IPS-NIHi7 (cell line): ENCODE measurements at regions not wholly inside any gene's neighbourhood (a gene's known extent, or its start where the extent isn't known, plus 50 kb on each side); places are given as distances from the start of the nearest gene placed in this dataset.
A peak's percentile ranks its signal among the peaks of the same experiment; 100 is the strongest.

Source experiments
- DNase-seq: peaks from one replicate; pipeline ENCODE4 v3.0.0; 2012; ENCODE audit warnings: mixed read lengths; ENCODE audit errors: extremely low spot score

GRCh38 chr17:14762736-14763479 is 462.0 kb downstream of the HS3ST3B1 start:
- no peak for DNase-seq

DNA sequence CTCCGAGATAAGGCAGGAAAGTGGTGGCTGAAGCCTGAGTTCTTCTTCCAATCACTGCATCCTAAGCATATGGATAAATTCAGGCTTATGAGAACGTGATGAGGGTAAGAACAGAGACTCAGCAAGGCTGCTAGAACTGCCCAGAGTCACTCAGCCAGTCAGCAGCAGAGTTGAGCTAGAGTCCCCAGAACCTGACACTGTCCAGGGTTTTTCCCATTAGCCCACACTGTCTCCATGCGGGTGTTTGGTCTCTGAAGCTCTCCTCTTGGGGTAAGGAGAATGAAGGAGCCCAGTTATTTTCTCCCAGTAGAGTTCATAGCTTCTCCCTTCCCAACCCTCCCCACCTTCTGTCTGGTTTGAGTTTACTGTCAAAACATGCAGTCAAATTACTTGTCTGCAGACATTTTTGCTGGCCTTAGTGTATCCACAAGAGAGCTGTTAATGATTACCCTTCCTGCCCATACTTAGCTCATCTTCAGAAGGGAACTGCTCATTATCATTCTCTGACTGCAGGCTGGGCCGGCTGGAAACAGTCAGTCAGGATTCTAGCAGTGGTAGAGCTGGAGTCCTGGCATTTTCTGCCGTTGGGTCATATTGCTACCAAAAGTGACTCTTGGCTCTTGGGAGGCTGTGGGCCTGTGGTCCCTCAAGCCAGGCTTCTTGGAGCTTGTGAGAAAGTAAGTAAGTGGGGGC is 460.0 kb downstream of the HS3ST3B1 start:
- DNase-seq, result no peak

DNA sequence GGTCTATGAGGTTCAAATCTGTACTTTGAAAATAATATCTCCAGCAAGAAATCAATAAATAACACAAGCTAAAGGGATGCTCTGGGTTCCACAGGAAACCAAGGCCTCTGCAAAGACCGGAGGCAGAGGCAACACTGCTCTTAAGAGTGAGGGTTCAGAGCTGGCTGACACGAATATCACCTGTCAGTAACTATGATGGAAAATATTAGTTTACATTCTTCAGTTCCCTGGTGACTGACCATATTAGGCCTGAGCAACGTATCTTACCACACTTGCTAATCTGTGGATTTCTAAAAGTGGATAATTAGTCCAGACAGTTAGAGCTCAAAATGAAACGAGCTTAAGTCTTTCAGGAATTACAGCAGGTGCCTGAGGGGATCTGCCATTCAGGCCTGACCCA is 459.3 kb downstream of the HS3ST3B1 start:
- no peak for DNase-seq

GRCh38 chr17:14759325-14759724 is 458.4 kb downstream of the HS3ST3B1 start:
- DNase-seq, result no peak

GRCh38 chr17:14756479-14756878 is 455.6 kb downstream of the HS3ST3B1 start:
- no peak for DNase-seq

- DNase-seq, result no peak
Observed at GRCh38 chr17:14755002-14755401, 454.1 kb downstream of the HS3ST3B1 start.

GRCh38 chr17:14753383-14753782 is 452.5 kb downstream of the HS3ST3B1 start:
- DNase-seq, result no peak

DNA sequence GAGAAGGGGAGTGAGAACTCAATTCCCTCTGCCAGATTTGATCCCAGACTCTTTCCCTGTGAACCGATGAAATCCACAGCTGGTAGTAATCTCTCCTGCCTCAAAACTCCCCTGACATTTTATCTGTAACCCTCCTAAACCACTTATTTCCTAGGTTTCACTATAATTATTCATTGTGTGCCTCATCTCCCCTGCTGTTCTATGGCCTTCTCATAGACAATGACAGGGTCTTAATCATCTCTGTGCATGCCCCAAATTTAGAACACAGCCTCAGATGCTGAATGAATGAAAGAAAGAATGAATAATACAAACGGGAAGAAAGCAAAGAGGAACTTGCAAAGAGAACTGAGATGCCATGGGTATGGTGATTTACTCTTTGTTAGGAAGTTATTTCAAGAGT is 451.1 kb downstream of the HS3ST3B1 start:
- no peak for DNase-seq

DNA sequence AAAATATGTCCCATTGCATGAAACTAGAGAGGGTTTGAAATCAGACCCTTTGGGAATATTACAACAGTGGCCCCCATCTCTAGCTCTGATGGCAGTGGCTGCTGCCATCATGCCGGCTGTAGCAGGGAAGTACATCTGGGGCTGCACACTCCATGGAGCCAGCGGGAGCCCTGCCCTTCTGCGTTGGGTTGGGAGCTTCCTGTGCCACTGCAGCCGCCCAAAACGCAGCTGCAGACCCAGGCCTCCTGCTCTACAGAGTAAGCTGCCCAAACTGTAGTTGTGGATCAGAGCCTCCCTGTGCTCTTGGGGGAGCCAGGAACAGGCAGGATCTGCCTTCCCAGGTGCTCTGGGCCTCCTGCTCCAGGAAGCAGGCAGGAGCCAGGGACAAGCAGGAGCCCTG is 450.0 kb downstream of the HS3ST3B1 start:
- DNase-seq, result no peak

DNA sequence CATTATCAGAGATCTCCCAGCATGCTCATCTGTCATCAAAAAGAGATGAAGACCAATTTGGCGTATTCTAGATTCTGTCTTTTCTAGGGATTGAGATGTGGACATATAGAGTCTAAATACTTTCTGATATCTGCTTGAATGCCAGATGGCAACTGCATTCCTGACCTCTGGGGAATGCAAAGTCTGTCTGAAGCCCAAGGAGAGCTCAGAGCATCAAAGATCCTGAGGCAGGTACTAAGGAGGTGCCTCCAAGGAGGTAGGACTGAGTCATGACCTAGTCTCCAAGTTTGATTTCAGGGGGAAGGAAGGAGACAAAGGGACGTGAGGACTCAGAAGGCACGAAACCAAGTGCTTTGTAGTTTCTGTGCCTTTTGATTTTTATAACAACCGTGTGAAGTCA is 448.4 kb downstream of the HS3ST3B1 start:
- DNase-seq, result no peak

- DNase-seq, result no peak
Observed at GRCh38 chr17:14748036-14748710, 447.3 kb downstream of the HS3ST3B1 start.

DNA sequence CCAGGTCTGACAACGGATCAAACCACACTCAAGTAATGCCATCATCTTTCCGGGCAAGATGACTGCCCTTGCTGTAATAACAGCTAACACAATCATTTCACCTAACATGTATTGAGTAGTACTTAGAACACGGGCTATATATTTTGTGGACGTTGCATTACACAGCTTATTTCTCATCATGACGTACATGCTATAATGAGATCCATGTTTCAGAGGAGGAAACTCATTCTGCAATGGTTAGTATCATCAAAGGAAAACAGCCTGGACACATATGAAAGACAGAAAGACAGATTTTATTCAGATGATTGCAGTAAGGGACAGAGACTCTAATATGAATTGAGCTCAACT is 446.7 kb downstream of the HS3ST3B1 start:
- no peak for DNase-seq

DNA sequence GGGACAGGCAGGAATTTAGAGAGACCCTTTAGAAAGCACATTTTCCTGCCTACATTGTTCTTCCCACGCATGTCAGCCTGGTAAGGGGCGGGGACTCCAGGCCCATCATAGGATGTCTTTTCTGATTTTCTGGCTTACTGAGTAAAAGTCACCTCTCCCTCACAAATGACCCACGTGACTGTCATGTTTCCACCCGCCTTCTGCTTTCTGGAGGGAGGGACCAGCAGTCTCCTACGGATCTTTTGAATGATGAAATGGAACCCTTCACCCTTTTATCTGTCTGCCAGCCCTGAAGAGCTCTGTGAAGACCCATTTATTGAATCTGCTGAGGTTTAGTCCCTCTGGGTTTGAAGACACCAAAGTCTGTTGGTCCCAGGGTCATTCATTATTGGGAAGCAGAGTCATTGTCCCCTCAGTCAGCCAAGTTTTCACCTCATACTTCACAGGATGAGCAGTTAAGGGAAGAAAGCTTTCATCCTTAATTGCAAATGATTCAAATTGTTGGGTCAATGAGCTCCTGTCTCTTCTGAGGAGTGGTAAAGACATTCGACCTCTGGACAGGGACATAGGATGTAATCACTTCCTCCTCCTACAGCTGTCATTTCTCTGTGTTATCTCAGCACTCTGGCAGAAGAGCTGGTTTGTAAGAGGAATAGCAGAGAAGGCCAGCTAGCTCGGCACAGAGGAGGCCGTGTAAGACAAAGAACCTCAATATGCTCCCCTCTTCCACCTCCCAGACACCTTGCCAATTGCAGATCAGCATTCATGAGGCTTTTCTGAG is 446.1 kb downstream of the HS3ST3B1 start:
- no peak for DNase-seq

DNA sequence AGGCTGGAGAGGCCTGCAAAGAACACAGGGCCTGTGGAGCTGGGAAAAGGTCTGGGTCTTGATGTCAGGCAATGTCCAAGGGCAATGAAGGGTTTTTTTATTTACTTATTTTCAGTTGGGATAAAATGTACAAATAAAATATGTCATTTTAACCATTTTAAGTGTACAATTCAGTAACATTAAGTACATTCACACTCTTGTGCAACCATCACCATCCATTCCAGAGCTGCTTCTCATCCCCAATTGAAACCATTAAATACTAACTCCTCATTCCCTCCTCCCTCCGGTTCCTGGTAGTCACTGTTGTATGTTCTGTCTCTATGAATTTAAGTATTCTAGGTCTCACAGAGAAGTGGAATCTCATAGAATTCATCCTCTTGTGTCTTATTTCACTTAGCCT is 444.7 kb downstream of the HS3ST3B1 start:
- no peak for DNase-seq

GRCh38 chr17:14744761-14745473 is 444.0 kb downstream of the HS3ST3B1 start:
- no peak for DNase-seq

GRCh38 chr17:14741491-14741890 is 440.6 kb downstream of the HS3ST3B1 start:
- DNase-seq, result no peak

DNA sequence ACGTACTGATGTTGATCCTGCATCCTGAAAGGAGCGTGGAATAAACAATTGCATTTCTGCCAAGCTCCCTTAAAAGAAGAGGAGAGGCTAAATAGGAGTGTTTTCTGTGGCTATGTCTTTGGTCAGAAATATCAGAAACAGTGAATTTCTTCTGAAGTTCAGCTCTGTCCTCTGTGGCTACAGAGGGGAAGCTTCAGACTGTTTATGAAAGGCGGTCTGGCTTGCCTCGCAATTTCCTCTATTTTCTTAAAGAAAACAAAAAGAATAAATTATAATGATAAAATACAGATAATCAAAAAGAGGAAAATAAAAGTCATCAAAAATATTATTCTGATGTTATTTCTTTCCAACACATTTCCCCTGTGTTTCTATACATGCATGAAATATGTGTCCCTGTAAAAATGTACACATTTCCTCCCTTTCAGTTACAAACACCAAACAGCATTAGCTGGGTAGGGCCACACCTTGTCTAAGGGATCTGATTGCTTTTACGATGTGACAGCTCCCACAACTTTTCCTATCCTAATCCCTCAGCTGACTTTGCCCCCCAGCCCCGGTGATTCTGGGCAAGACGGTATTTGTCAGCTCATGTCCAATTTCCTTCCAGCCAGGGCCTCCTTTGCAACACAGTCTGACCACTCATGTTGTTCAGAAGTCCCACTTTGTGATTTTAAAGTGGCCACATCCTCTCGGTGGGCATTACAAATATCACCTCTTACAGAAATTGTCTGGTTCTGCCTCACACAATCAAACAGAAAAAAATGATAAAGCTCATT is 439.0 kb downstream of the HS3ST3B1 start:
- no peak for DNase-seq

DNA sequence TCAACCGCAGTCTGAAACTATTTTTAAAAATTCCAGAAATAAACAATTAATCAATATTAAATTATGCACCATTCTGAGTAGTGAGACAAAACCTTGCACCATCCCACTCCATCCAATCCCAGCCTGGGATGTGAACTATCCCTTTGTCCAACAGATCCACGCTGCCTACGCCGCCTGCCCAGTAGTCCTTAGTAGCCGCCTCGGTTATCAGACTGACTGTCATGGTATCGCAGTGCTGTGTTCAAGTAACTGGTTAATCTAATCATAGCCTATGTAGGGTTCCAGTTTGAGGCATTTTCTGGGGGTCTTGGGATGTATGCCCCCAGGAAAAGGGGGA is 437.7 kb downstream of the HS3ST3B1 start:
- no peak for DNase-seq

DNA sequence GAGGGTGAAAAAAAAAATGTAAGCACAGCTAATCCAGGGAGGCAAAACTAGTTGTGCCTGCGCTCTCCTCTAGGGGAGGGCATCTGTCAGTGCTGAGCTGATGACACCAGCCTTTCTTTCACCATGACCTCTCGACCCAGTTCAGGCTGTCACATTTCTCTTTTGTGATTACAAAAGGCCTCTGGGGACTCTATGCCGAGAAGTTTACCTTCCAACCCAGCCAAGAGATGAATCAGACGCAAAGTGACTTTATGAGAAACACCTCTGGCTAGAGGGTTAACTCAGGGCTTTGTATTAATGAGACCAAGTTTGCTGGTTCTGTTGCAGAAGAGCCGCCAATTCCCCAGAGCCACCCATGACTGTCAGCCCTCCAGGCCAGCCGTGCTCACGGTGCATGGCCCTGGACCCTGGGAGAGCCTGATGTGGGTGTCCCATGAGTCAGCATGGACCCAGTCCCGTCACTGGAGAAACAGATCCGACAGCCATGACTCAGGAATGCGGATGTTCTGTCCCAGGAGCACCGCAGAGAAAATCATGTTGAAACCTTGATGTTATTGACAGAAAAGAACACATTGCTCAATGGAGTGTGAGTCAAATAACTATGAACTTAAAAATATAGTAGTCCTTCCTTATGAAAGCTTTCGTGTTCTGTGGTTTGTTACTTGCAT is 437.2 kb downstream of the HS3ST3B1 start:
- DNase-seq, result peak; percentile 58

- DNase-seq, result no peak
Observed at GRCh38 chr17:14736631-14737030, 435.8 kb downstream of the HS3ST3B1 start.
